Activated CD4-positive, alpha-beta T cell treated with anti-CD3 and anti-CD28 coated beads, Interleukin-2, Interleukin-6, amounts not matched to agents 100 ng/mL and 50 ng/mL, durations not matched to agents 16 hours and 8 hours (primary cell): ENCODE measurements at regions not wholly inside any gene's neighbourhood (a gene's known extent, or its start where the extent isn't known, plus 50 kb on each side); places are given as distances from the start of the nearest gene placed in this dataset.

Experiments
- DNase-seq: peaks from one replicate; pipeline ENCODE4 v3.0.0-alpha.2; 2020

GRCh38 chr6:128663238-128663637 is 142.8 kb upstream of the PTPRK start:
- no peak for DNase-seq

- no peak for DNase-seq
Observed at GRCh38 chr6:128659878-128660622, 139.7 kb upstream of the PTPRK start.

- DNase-seq, result peak; percentile 15
Observed at GRCh38 chr6:128659276-128659675, 138.9 kb upstream of the PTPRK start.

- no peak for DNase-seq
Observed at GRCh38 chr6:128657181-128657580, 136.8 kb upstream of the PTPRK start.

GRCh38 chr6:128655978-128656498 is 135.6 kb upstream of the PTPRK start:
- DNase-seq, result peak; percentile 85

GRCh38 chr6:128648022-128648598 is 127.7 kb upstream of the PTPRK start:
- DNase-seq, result no peak

GRCh38 chr6:128642132-128642531 is 121.7 kb upstream of the PTPRK start:
- no peak for DNase-seq

- DNase-seq, result no peak
Observed at GRCh38 chr6:128641703-128642102, 121.3 kb upstream of the PTPRK start.

- no peak for DNase-seq
Observed at GRCh38 chr6:128638817-128639216, 118.4 kb upstream of the PTPRK start.

GRCh38 chr6:128635219-128635618 is 114.8 kb upstream of the PTPRK start:
- DNase-seq, result no peak

- no peak for DNase-seq
Observed at GRCh38 chr6:128632131-128632530, 111.7 kb upstream of the PTPRK start.

- no peak for DNase-seq
Observed at GRCh38 chr6:128631031-128631430, 110.6 kb upstream of the PTPRK start.

GRCh38 chr6:128630213-128630612 is 109.8 kb upstream of the PTPRK start:
- DNase-seq, result no peak

- no peak for DNase-seq
Observed at GRCh38 chr6:128617285-128617684, 96.9 kb upstream of the PTPRK start.

GRCh38 chr6:128616342-128616741 is 95.9 kb upstream of the PTPRK start:
- no peak for DNase-seq

- no peak for DNase-seq
Observed at GRCh38 chr6:128606611-128607010, 86.2 kb upstream of the PTPRK start.

- DNase-seq, result no peak
Observed at GRCh38 chr6:128605961-128606360, 85.6 kb upstream of the PTPRK start.

GRCh38 chr6:128601060-128601459 is 80.7 kb upstream of the PTPRK start:
- DNase-seq, result no peak

GRCh38 chr6:128600397-128600951 is 80.1 kb upstream of the PTPRK start:
- DNase-seq, result peak; percentile 61

GRCh38 chr6:128599036-128599435 is 78.6 kb upstream of the PTPRK start:
- DNase-seq, result no peak

- peak; percentile 52 for DNase-seq
Observed at GRCh38 chr6:128598571-128598970, 78.2 kb upstream of the PTPRK start.

GRCh38 chr6:128597956-128598355 is 77.6 kb upstream of the PTPRK start:
- DNase-seq, result no peak

- peak; percentile 25 for DNase-seq
Observed at GRCh38 chr6:128597004-128597403, 76.6 kb upstream of the PTPRK start.

- DNase-seq, result no peak
Observed at GRCh38 chr6:128595544-128595943, 75.1 kb upstream of the PTPRK start.
